ENCODE measurements at regions not wholly inside any gene's neighbourhood (a gene's known extent, or its start where the extent isn't known, plus 50 kb on each side); places are given as distances from the start of the nearest gene placed in this dataset.

DNA sequence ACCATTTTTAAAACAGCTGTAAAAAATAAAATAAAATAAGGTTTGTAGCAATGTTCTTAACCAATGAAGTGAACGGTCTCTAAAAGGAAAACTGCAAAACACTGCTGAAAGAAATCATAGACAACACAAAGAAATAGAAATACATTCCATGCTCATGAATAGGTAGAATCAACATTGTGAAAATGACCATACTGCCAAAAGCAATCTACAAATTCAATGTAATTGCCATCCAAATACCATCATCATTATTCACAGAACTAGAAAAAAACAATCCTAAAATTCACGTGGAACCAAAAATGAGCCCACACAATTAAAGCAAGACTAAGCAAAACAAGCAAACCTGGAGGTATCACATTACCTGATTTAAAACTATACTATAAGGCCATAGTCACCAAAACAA is 67.6 kb upstream of the RGMB start:
- peaks cover 55% of the 10 kb centered on the region for H3K9me3 Mint-ChIP-seq
- peaks cover 12% of the 10 kb centered on the region; the same call in 1 of the 2 replicates for H3K4me1 Mint-ChIP-seq (ENCODE audit: low read depth)
- peaks cover 57% of the 10 kb centered on the region for H3K36me3 Mint-ChIP-seq (ENCODE audit: low read depth)
- no peak overlapping the region for H3K27ac Mint-ChIP-seq
- H3K27me3 Mint-ChIP-seq (ENCODE audit: insufficient read depth): peaks cover 3% of the 10 kb centered on the region; the same call in 1 of the 2 replicates
- no peak overlapping the region for H3K4me3 Mint-ChIP-seq
- TF ChIP-seq CTCF (IDR thresholded peaks at IDR 0.05): no peak
- peak; percentile 55 for DNase-seq

DNA sequence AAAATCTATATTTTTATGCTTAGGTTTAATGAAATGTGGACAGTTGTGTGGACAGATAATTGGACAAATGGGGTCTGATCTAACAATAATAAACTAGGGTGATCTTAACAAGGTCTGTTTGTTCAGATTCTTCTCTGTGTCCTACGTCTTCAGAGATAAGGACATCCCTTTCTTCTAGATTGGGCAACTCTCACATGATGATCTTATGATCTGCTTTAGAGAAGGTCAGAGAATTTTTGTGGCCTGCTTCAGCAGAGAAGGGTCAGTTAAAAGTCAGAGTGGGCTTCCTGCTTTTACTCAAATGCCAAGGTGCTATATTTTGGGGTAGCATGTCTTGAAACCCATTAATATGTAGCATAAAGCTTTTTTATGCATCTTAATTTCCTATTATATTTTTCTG is 63.8 kb upstream of the RGMB start:
- TF ChIP-seq CTCF (IDR thresholded peaks at IDR 0.05): no peak
- peaks cover 3% of the 10 kb centered on the region; the same call in 1 of the 2 replicates for H3K27me3 Mint-ChIP-seq (ENCODE audit: insufficient read depth)
- H3K36me3 Mint-ChIP-seq (ENCODE audit: low read depth): peaks cover 21% of the 10 kb centered on the region
- H3K4me3 Mint-ChIP-seq: no peak overlapping the region
- peaks cover 27% of the 10 kb centered on the region for H3K9me3 Mint-ChIP-seq
- no peak overlapping the region for H3K27ac Mint-ChIP-seq
- H3K4me1 Mint-ChIP-seq (ENCODE audit: low read depth): peaks cover 24% of the 10 kb centered on the region
- DNase-seq: no peak

- Mint-ChIP-seq H3K9me3 (peaks cover under 1% of the 10 kb centered on the region), H3K4me1 (ENCODE audit: low read depth) (peaks cover 12% of the 10 kb centered on the region), H3K4me3 (no peak overlapping the region), H3K36me3 (ENCODE audit: low read depth) (peaks cover under 1% of the 10 kb centered on the region; the same call in 1 of the 2 replicates), H3K27ac (no peak overlapping the region), H3K27me3 (ENCODE audit: insufficient read depth) (no peaks in the 10 kb centered on the region; the same call in 1 of the 2 replicates)
- no peak for DNase-seq
- no peak for TF ChIP-seq CTCF (IDR thresholded peaks at IDR 0.05)
Measured at GRCh38 chr5:98713027-98713426, 60.4 kb upstream of the RGMB start.

DNA sequence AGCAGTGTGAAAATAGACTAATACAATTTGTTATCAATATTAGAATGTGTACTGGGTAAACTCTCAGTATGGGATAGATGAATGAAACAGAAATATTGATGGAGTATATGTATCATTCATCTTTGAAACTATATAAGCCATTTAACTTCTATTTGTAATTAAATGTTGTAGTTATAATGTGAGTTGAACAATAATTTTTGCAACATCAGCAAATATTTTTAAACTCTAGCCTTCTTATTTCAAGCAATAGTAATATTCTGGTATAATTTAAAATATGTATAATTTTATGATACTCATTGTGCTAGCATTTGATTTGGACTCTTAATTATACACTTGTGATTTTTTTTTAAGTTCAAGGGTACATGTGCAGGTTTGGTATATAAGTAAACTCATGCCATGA is 59.6 kb upstream of the RGMB start:
- Mint-ChIP-seq H3K4me1 (ENCODE audit: low read depth) (peaks cover 12% of the 10 kb centered on the region), H3K4me3 (no peak overlapping the region), H3K9me3 (peaks cover 9% of the 10 kb centered on the region), H3K27ac (no peak overlapping the region), H3K36me3 (ENCODE audit: low read depth) (peaks cover 3% of the 10 kb centered on the region), H3K27me3 (ENCODE audit: insufficient read depth) (no peaks in the 10 kb centered on the region; the same call in 1 of the 2 replicates)
- no peak for DNase-seq
- no peak for TF ChIP-seq CTCF (IDR thresholded peaks at IDR 0.05)

- no peak for TF ChIP-seq CTCF (IDR thresholded peaks at IDR 0.05)
- Mint-ChIP-seq H3K27ac (no peak overlapping the region), H3K36me3 (ENCODE audit: low read depth) (peaks cover 8% of the 10 kb centered on the region), H3K27me3 (ENCODE audit: insufficient read depth) (no peaks in the 10 kb centered on the region; the same call in 1 of the 2 replicates), H3K4me3 (no peak overlapping the region), H3K4me1 (ENCODE audit: low read depth) (peaks cover 12% of the 10 kb centered on the region), H3K9me3 (peaks cover 13% of the 10 kb centered on the region)
- DNase-seq: no peak
Measured at GRCh38 chr5:98714710-98715288, 58.7 kb upstream of the RGMB start.

All from HFFc6 (cell line).